Cardiac muscle cell (in vitro differentiated cells and primary cell): ENCODE measurements at regions not wholly inside any gene's neighbourhood (a gene's known extent, or its start where the extent isn't known, plus 50 kb on each side); places are given as distances from the start of the nearest gene placed in this dataset.

Experiments
- DNase-seq, 2 donors: peaks; one replicate each; pipeline versions ENCODE4 v3.0.0 to v3.0.0-alpha.2; 2010 to 2017; ENCODE audit warnings: low read depth in 1 of 2, low spot score in 1 of 2
- H3K27ac ChIP-seq: fragments of 200-600 bp; sonication (generic); 2 replicates; pipeline ENCODE4 v1.5.1; 2016
- H3K27me3 ChIP-seq: fragments of 200-600 bp; sonication (generic); 2 replicates; pipeline ENCODE4 v1.6.0; 2016; ENCODE audit warnings: control low read depth
- H3K36me3 ChIP-seq: fragments of 200-600 bp; sonication (generic); 2 replicates; pipeline ENCODE4 v1.5.1; 2016; ENCODE audit warnings: control low read depth
- H3K4me1 ChIP-seq: fragments of 200-600 bp; sonication (generic); 2 replicates; pipeline ENCODE4 v1.8.1; 2017; ENCODE audit warnings: low read depth, mild to moderate bottlenecking, mixed run types
- H3K4me3 ChIP-seq: fragments of 200-600 bp; sonication (generic); 2 replicates; pipeline ENCODE4 v1.5.1; 2016; ENCODE audit warnings: mild to moderate bottlenecking
- H3K9me3 ChIP-seq: fragments of 200-600 bp; sonication (generic); 2 replicates; pipeline ENCODE4 v1.5.1; 2017; ENCODE audit warnings: low read depth, mild to moderate bottlenecking, control low read depth
- TF ChIP-seq, protein P1 (sequence below): IDR thresholded peaks from 2 replicates; pipeline ENCODE4 v1.5.1; 2012; ENCODE audit warnings: low read depth, mild to moderate bottlenecking, low read length

DNA sequence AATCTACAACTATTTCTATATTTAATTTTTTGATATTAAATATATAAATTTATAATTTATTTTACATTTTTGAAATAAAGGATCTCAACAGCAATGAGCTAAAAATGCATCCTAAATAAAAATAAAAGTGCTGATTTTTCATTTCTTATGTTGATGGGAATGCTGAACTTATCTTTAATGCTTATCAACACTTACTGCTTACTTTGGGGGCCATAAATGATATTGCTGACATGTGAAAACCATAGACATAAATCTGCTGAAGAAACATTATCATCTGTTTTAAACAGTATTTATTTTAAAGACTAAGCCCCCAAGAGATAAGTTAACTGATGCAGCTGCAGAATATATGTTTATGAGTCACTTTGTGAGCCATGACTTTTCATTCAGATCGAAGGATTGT, 594.1 kb upstream of the PKN2 start:
- no peaks in the 10 kb centered on the region for H3K9me3 ChIP-seq
- H3K27ac ChIP-seq: no peak overlapping the region
- H3K4me1 ChIP-seq: no peaks in the 10 kb centered on the region
- H3K4me3 ChIP-seq: no peak overlapping the region
- no peaks in the 10 kb centered on the region for H3K36me3 ChIP-seq
- H3K27me3 ChIP-seq: no peaks in the 10 kb centered on the region
- DNase-seq: no peak
- TF ChIP-seq, protein P1, sequence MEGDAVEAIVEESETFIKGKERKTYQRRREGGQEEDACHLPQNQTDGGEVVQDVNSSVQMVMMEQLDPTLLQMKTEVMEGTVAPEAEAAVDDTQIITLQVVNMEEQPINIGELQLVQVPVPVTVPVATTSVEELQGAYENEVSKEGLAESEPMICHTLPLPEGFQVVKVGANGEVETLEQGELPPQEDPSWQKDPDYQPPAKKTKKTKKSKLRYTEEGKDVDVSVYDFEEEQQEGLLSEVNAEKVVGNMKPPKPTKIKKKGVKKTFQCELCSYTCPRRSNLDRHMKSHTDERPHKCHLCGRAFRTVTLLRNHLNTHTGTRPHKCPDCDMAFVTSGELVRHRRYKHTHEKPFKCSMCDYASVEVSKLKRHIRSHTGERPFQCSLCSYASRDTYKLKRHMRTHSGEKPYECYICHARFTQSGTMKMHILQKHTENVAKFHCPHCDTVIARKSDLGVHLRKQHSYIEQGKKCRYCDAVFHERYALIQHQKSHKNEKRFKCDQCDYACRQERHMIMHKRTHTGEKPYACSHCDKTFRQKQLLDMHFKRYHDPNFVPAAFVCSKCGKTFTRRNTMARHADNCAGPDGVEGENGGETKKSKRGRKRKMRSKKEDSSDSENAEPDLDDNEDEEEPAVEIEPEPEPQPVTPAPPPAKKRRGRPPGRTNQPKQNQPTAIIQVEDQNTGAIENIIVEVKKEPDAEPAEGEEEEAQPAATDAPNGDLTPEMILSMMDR: no peak

DNA sequence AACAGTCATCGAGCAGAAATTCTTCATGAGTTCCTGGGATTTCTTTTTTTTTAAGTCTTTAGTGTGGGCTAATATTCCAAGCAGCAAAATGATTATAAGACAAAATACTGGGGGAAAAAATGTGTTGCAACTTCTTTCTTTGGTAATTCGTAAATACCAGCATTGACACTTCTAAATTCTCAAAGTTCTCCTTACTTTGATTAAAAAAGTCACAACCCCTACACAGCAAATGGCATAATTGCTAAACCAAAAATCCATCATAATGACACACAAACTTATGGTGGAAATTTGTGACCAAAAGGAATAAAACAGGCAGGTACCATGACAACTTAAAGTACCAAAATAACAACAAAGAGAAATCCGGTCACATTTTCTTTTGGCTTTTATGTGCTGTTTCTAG, 585.2 kb upstream of the PKN2 start:
- H3K4me1 ChIP-seq: no peaks in the 10 kb centered on the region

DNA sequence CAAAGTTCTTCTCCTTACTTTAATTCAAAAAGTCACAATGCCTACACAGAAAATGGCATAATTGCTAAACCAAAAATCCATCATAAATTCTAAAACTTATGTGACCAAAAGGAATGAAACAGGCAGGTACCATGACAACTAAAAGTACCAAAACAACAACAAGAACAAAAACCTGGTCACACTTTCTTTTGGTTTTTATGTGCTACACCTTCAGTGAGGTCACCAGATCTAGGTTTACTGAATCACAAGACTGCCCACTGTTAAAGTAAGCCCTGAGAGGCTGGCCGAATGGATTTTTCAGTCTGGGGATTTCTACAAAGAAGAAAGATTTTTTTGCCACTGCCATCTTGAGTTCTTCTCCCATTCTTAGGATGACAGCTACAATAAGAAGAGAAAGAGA, 583.0 kb upstream of the PKN2 start:
- Histone ChIP-seq H3K9me3 (no peaks in the 10 kb centered on the region), H3K4me1 (no peaks in the 10 kb centered on the region), H3K36me3 (no peaks in the 10 kb centered on the region), H3K27ac (no peak overlapping the region), H3K4me3 (no peak overlapping the region), H3K27me3 (no peaks in the 10 kb centered on the region)
- TF ChIP-seq, protein P1: no peak
- no peak for DNase-seq

More for the DNA sequence above, 585.2 kb upstream of the PKN2 start:
- H3K4me3 ChIP-seq: no peak overlapping the region
- H3K27ac ChIP-seq: no peak overlapping the region
- H3K36me3 ChIP-seq: no peaks in the 10 kb centered on the region
- no peak for DNase-seq
- no peaks in the 10 kb centered on the region for H3K9me3 ChIP-seq
- no peaks in the 10 kb centered on the region for H3K27me3 ChIP-seq
- TF ChIP-seq, protein P1: no peak

DNA sequence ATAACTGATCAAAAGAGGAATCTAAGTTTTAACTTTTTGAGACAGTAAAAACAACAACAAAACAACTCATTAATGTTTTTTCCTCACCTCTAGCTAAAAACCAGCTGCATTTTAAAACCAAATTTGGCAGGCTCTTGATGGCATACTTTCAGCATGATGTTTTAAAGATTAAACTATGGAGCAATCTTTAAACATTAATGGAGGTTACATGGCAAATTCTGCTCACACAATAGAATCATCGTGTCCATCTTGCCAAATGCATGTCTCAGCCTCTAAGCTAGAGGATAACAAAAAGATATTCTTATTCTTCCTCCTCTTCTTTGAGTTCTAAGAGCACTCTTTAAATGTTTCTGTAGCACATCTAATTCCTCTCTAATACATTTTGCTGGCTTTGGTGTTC, 579.8 kb upstream of the PKN2 start:
- H3K9me3 ChIP-seq: no peaks in the 10 kb centered on the region
- peak in 1 of 2 donors; percentile 42 for DNase-seq
- no peaks in the 10 kb centered on the region for H3K27me3 ChIP-seq

DNA sequence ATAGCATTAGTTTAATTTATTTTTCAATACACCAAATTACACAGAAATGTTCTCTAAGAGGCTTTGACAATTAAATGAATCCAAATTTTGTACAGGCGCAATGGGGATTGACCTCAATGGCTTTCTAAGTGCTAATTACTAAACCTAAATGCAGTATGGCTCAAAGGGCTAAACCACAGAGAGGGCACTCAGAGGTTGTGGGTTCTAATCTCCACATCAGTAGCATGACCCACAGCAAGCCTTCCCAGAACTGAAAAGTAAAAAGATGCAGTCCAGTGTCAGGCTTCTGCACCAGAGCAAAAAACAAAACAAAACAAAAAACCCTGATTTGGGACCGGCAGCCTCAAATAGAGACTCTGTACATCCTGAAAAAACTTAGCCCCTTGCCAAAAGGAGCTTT, 579.2 kb upstream of the PKN2 start:
- no peak for DNase-seq
- TF ChIP-seq, protein P1: no peak
- no peak overlapping the region for H3K27ac ChIP-seq
- H3K36me3 ChIP-seq: no peaks in the 10 kb centered on the region
- H3K27me3 ChIP-seq: no peaks in the 10 kb centered on the region
- no peaks in the 10 kb centered on the region for H3K9me3 ChIP-seq
- no peaks in the 10 kb centered on the region for H3K4me1 ChIP-seq
- no peak overlapping the region for H3K4me3 ChIP-seq

More for the DNA sequence above, 579.8 kb upstream of the PKN2 start:
- no peak overlapping the region for H3K4me3 ChIP-seq
- H3K4me1 ChIP-seq: no peaks in the 10 kb centered on the region
- H3K36me3 ChIP-seq: no peaks in the 10 kb centered on the region
- no peak overlapping the region for H3K27ac ChIP-seq
- TF ChIP-seq, protein P1: no peak

DNA sequence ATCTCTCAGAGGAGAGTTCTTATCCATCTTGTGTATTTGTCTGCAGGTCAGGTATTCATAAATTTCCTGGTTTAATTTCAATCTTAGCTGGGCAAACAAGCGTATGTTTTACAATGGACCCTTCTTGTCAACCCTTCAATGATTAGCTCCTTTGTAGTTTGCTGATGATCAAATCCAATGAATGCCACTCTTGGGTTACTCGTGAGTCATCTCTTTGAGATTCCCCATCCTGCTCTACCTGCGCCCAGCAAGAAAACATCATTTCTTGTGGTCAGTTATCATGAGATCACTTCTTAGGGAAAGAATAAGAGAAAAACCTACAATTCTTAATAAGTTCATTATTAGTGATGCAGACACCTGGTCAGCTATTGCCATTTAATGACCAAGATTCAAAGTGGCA, 572.3 kb upstream of the PKN2 start:
- H3K27me3 ChIP-seq: no peaks in the 10 kb centered on the region
- no peak overlapping the region for H3K4me3 ChIP-seq
- no peaks in the 10 kb centered on the region for H3K36me3 ChIP-seq
- no peaks in the 10 kb centered on the region for H3K4me1 ChIP-seq
- no peaks in the 10 kb centered on the region for H3K9me3 ChIP-seq
- TF ChIP-seq, protein P1: no peak
- no peak overlapping the region for H3K27ac ChIP-seq
- no peak for DNase-seq
